GM18507 (cell line): ENCODE measurements at regions not wholly inside any gene's neighbourhood (a gene's known extent, or its start where the extent isn't known, plus 50 kb on each side); places are given as distances from the start of the nearest gene placed in this dataset.
"Not testable (repeated sequence)": the region's sequence is repeated elsewhere in the genome, so short reads cannot be mapped to it uniquely, and the experiment has no call there.

ENCODE experiments used
- DNase-seq: peaks from one replicate; pipeline ENCODE4 v3.0.0; 2011; ENCODE audit warnings: low read depth; ENCODE audit not compliant: insufficient read length; ENCODE audit errors: extremely low spot score
- FAIRE-seq: peaks from 2 replicates; lab custom pipeline; 2011; peaks lifted over from hg19 to GRCh38; lab: Jason Lieb, UNC

DNA sequence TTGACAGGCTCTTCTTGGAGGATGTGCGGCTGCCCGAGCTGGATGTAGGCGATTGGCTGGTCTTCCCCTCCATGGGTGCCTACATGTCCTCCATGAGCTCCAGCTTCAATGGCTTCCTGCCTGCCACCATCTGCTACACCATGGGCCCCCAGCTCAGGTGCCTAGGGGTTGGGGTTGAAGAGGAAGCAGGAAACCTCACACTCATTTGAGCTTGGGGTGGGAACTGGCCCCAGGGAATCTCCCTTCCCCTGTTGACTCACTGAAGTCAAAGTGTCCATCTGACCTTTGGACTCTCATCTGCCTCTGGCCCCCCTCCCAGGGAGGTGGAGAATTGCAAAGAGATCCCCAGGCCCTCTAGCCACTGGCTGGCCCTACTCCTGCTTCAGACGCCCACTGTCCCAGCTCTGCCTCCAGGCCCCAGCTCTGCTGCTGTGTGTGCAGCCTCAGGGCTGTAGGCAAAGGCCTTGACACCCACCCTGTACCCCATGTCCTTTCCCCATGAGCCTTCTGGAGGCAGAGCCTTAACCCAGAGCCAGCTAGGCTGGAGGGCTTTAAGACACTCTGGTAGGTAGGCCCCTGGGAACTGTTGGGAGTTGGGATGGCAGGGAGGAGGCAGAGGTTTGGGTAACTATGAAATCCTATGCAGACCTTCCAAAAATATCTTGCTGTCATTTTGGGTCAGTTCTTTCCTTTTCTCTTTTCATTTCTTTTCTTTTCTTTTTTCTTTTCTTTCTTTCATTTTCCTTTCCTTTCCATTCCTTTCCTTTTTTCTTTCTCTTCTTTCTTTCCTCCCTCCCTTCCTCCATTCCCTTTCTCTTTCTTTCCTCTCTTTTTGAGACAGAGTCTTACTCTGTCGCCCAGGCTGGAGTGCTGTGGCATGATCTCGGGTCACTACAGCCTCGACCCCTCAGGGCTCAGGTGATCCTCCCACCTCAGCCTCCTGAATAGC is 66.9 kb upstream of the TINAGL1 start:
- peak; percentile 98 for FAIRE-seq

DNA sequence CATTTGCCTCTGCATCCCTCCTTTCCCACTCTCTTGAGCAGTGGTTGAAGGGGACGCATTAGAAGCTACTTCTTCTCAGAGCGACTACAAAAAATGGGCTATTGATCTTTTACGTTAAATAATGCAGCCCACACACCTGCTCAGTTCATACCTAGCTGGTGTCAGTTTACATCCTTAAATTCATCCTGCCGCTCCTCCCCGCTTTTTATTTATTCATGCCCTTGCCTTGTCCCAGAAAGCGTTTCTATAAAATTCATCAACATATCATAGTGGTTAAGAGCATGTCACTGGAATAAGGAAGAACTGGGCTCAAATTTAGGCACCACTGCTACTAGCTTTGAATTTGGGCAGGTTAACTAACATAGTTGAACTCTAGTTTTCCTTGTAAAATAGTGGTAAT is 66.0 kb upstream of the TINAGL1 start:
- FAIRE-seq = no peak

More for the DNA sequence above, 66.9 kb upstream of the TINAGL1 start:
- peak; percentile 58 for DNase-seq

GRCh38 chr1:31510853-31511789 is 65.2 kb upstream of the TINAGL1 start:
- DNase-seq (no peak), FAIRE-seq (no peak)

More for the DNA sequence above, 66.0 kb upstream of the TINAGL1 start:
- DNase-seq = no peak

DNA sequence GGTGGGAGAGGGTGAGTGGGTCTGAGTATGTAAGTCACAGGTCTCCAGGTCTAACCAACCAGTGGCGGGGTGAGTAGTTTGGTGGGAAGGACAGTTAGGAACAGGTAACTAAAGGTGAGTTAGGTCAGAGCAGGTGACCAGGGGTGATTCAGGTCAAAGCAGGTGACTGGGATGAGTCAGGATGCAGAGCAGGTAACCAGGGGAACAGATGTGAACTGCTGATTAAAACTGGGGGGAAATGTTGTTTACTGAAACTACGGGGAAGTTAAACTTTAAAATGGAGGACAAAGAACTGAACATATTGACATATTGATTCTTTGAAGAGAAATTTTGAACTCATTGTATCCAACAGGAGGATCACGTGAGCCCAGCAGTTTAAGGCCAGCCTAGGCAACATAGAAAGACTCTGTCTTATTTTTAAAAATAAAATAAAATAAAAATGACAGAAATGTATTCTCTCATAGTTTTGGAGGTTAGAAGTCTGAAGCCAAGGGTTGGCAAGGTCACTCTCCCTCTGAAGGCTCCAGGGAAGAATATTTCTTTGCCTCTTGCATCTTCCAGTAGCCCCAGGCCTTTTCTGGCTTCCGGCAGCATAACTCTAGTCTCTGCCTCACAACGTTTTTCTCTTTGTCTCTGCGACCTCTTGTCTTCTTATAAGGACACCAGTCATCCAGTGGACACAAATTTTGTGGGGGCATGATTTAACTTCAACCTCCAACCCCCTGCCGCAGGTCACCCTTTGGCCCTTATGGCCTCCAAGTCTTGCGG is 64.3 kb upstream of the TINAGL1 start:
- peak; percentile 36 for FAIRE-seq

DNA sequence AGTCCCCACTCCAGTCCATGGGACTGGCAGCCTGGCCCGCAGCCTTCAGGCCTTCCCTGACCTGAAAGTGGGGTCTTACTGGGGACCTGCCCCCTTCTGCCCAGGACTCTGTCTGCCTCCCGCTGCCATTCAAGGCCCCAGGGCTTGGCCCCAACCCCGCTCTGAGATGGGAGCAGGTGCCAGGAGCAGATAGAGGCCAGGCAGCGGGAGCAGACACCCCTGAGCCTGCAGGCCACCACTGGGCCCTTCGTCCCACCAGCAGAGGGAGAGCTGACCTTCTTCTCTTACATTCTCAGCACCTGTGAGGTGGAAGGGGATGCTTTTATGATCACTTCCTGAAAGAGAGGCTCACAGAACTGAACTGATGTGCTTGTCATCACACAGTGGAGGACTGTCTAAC is 62.2 kb upstream of the TINAGL1 start:
- no peak for DNase-seq
- FAIRE-seq = no peak

More for the DNA sequence above, 64.3 kb upstream of the TINAGL1 start:
- DNase-seq = no peak

DNA sequence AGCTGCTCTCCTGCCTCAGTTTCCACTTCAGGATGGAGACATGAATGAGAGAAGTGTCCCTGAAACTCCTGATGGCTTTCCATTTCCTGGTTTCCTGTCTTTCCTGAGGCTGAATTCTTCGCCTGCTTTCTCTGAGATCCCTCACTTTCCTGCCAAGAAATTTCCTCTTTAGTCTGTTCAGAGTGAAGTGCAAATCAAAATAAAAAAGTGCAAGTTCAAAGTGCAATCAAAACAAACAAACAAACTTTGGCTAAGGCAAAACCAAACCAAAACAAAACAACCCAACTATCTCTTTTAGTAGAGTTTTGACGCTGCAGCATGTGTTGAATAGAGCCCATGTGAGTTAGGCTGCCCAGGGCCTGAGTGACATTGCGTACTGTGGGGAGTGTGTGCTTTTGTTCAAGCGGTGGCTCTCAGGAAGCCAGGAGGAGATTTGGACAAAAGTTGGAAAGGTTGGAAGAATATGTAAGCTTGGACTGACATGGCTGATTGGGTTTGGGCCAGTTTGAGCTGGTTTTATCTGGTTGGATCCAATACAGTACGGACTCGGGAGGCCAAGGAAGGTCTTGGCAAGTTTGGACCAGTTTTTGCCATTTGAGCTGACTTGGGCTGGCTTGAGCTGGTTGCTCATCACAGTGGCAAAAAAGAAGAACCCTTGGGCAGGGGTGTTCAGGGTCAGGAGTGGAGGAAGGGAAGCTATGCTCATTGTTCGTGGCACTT is 61.1 kb upstream of the TINAGL1 start:
- FAIRE-seq (no peak), DNase-seq (no peak)

DNA sequence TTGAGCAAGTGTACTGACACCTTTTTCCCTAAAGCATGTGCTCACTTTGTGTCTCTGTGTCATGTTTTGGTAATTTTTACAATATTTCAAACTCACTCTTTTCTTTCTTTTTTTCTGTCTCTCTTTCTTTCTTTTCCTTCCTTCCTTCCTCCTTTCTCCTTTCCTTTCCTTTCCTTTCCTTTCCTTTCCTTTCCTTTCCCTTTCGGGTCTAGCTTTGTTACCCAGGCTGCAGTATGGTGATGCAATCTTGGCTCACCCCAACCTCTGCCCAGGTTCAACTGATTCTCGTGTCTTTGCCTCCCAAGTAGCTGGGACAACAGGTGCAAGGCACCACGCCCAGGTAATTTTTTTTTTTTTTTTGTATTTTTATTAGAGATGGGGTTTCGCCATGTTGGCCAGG is 60.4 kb upstream of the TINAGL1 start:
- DNase-seq (no peak), FAIRE-seq (no peak)

DNA sequence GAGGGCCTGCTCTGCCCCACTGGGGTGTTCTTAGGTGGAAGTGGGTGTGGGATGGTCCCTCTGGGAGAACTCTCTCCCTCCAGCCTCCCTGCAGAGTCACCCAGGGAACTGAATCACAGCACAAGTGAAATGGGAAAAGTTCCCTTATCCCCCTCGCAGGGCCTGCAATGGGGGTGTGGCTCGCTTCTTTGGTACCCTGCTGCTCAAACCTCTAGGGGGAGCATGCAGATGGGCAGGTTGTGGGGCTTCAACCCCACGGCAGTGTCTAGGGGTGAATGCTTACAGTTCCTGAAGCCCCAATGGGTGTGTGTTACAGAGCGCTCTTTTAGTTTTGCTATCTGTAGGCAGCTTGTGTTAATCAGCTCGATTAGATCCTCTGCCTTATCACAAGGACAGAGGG is 59.0 kb upstream of the TINAGL1 start:
- FAIRE-seq = no peak
- DNase-seq = no peak

DNA sequence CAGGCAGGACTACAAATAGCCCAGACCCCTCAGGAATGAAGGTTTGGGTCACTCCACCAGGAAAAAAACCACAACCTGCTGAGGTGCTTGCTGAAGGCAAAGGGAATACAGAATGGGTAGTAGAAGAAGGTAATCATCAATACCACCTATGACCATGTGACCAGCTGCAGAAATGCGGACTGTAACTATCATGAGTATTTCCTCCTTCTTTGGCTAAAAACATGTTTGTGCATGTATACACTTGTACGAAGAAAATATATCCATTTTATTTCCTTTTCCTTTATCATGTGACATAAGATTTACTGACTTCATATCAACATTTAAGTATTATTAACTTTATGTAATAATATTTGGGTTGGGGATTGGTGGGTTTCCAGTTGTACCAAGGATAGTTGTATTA is 58.3 kb upstream of the TINAGL1 start:
- FAIRE-seq = not testable (repeated sequence)

GRCh38 chr1:31521761-31522555 is 54.4 kb upstream of the TINAGL1 start:
- DNase-seq (no peak), FAIRE-seq (no peak)

More for the DNA sequence above, 58.3 kb upstream of the TINAGL1 start:
- DNase-seq = not testable (repeated sequence)

DNA sequence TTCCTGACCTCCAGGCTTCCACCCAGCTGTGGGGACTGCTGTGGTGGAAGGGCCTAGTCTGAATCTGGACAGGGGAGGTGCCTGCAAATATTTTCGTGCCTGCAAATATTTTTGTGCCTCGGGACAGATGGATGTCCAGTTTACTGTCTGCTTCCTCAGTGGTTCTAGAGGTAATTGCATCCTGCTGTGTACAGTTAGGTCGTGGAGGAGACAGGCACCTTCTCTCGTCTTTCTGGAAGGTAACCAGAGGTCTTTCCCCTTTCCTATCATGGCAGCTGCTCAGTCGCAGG is 53.8 kb upstream of the TINAGL1 start:
- DNase-seq (no peak), FAIRE-seq (no peak)

DNA sequence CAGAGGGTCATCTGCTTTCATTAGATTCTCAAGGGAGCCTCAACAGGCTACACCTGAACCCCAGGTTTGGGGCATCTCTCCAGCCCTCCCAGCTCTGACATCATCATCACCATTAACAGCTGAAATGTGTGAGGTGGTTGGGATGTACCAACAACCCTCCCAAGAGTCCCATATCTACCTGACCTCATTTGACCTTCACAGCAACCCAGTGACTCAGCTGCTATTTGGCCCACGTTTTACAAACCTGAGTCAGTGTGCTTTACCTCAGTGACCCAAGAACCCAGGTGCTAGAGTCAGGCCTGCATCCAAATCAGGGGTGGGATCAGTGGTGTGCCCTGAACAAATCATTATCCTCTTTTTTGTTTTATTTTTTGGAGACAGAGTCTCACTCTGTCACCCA is 53.3 kb upstream of the TINAGL1 start:
- no peak for FAIRE-seq

DNA sequence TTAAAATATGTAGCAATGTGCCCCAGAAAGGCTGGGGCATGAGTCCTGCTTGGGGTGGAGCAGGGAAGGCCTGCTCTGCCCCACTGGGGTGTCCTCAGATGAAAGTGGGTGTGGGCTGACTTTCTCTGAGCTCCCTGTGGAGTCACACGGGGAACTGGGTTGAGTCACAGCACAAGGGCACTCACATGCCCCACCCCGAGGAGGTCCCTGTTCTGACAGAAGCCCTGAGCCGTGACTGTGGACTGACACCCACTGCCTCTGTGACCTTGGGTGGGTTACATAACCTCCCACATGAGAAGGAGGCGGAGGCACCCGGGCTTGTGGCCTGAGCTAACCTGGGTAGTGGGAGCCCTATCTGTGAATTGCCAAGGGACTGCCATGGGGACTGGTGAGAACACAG is 52.5 kb upstream of the TINAGL1 start:
- FAIRE-seq (no peak), DNase-seq (no peak)

More for the DNA sequence above, 53.3 kb upstream of the TINAGL1 start:
- DNase-seq = no peak

- FAIRE-seq (no peak), DNase-seq (no peak)
Observed at GRCh38 chr1:31524186-31524901, 52.0 kb upstream of the TINAGL1 start.
